Fibroblast of pulmonary artery (primary cell): ENCODE measurements at regions not wholly inside any gene's neighbourhood (a gene's known extent, or its start where the extent isn't known, plus 50 kb on each side); places are given as distances from the start of the nearest gene placed in this dataset.
"Not testable (repeated sequence)": the region's sequence is repeated elsewhere in the genome, so short reads cannot be mapped to it uniquely, and the experiment has no call there.

Experiments used
- DNase-seq: peaks from one replicate; pipeline ENCODE4 v3.0.0-alpha.2; 2010; ENCODE audit warnings: low read depth
- H3K4me3 ChIP-seq: replicated peaks from 2 replicates; pipeline ENCODE4 v1.5.1; 2011; ENCODE audit warnings: low read depth, mild to moderate bottlenecking, control low read depth, low read length, moderate library complexity
- CTCF ChIP-seq: IDR thresholded peaks from 2 replicates; pipeline ENCODE4 v1.5.1; 2011; ENCODE audit warnings: mild to moderate bottlenecking, control low read depth, low read length, inconsistent platforms; ENCODE audit errors: missing control alignments

- no peak overlapping the region for H3K4me3 ChIP-seq
- DNase-seq = no peak
- no peak for TF ChIP-seq CTCF
Measured at GRCh38 chr13:106089261-106089980, 446.0 kb downstream of the EFNB2 start.

GRCh38 chr13:106088085-106088484 is 447.4 kb downstream of the EFNB2 start:
- TF ChIP-seq CTCF = no peak
- no peak for DNase-seq
- no peak overlapping the region for H3K4me3 ChIP-seq

GRCh38 chr13:106087201-106087600 is 448.3 kb downstream of the EFNB2 start:
- no peak overlapping the region for H3K4me3 ChIP-seq
- TF ChIP-seq CTCF = no peak
- DNase-seq = no peak

GRCh38 chr13:106083620-106084350 is 451.7 kb downstream of the EFNB2 start:
- peak; percentile 91 for TF ChIP-seq CTCF
- H3K4me3 ChIP-seq = no peak overlapping the region
- peak; percentile 66 for DNase-seq

GRCh38 chr13:106081221-106081620 is 454.2 kb downstream of the EFNB2 start:
- DNase-seq, H3K4me3 ChIP-seq: not testable (repeated sequence)

- H3K4me3 ChIP-seq = no peak overlapping the region
- DNase-seq = peak; percentile 11
- no peak for TF ChIP-seq CTCF
Measured at GRCh38 chr13:106078191-106078590, 457.3 kb downstream of the EFNB2 start.

GRCh38 chr13:106077017-106077416 is 458.4 kb downstream of the EFNB2 start:
- no peak for DNase-seq
- no peak overlapping the region for H3K4me3 ChIP-seq
- no peak for TF ChIP-seq CTCF
